ENCODE measurements at regions not wholly inside any gene's neighbourhood (a gene's known extent, or its start where the extent isn't known, plus 50 kb on each side); places are given as distances from the start of the nearest gene placed in this dataset.
"Not testable (repeated sequence)": the region's sequence is repeated elsewhere in the genome, so short reads cannot be mapped to it uniquely, and the experiment has no call there.

GRCh38 chr7:150119966-150120365, 203.2 kb upstream of the LRRC61 start:
- H3K36me3 ChIP-seq; H3K27me3 ChIP-seq; H3K9me3 ChIP-seq; H3K4me1 ChIP-seq; intact Hi-C loops (cut with DNase I); H3K4me3 ChIP-seq; DNase-seq (ENCODE audit: extremely low spot score); H3K27ac ChIP-seq (replicated peaks in 1 of 4): not testable (repeated sequence)
- 65% methylated on average over 1 of the region's 1 CpG for WGBS

GRCh38 chr7:150125831-150126230, 197.3 kb upstream of the LRRC61 start:
- H3K36me3 ChIP-seq; H3K27ac ChIP-seq (replicated peaks in 1 of 4); intact Hi-C loops (cut with DNase I); H3K4me1 ChIP-seq; H3K4me3 ChIP-seq; H3K9me3 ChIP-seq; H3K27me3 ChIP-seq: not testable (repeated sequence)
- 41% methylated on average over 8 of the region's 8 CpGs for WGBS
- DNase-seq (ENCODE audit: extremely low spot score) = peak; percentile 75

- intact Hi-C loops (cut with DNase I); H3K27ac ChIP-seq (replicated peaks in 1 of 4); H3K27me3 ChIP-seq; H3K9me3 ChIP-seq; H3K36me3 ChIP-seq; H3K4me3 ChIP-seq; DNase-seq (ENCODE audit: extremely low spot score); H3K4me1 ChIP-seq: not testable (repeated sequence)
- 80% methylated on average over 7 of the region's 7 CpGs for WGBS
These were observed 188.7 kb upstream of the LRRC61 start for GRCh38 chr7:150134451-150134850.

- H3K9me3 ChIP-seq; H3K27me3 ChIP-seq; H3K27ac ChIP-seq (replicated peaks in 1 of 4); H3K36me3 ChIP-seq; H3K4me1 ChIP-seq; intact Hi-C loops (cut with DNase I); H3K4me3 ChIP-seq; DNase-seq (ENCODE audit: extremely low spot score): not testable (repeated sequence)
- 60% methylated on average over 8 of the region's 8 CpGs for WGBS
These were observed 187.4 kb upstream of the LRRC61 start for GRCh38 chr7:150135620-150136190.

GRCh38 chr7:150139840-150140239, 183.3 kb upstream of the LRRC61 start:
- H3K27ac ChIP-seq (replicated peaks in 1 of 4); H3K4me3 ChIP-seq; H3K27me3 ChIP-seq; DNase-seq (ENCODE audit: extremely low spot score); H3K4me1 ChIP-seq; intact Hi-C loops (cut with DNase I); H3K36me3 ChIP-seq; H3K9me3 ChIP-seq: not testable (repeated sequence)
- WGBS = 55% methylated on average over 4 of the region's 5 CpGs

- DNase-seq (ENCODE audit: extremely low spot score); intact Hi-C loops (cut with DNase I); H3K9me3 ChIP-seq; H3K27me3 ChIP-seq; H3K4me3 ChIP-seq; H3K36me3 ChIP-seq; H3K4me1 ChIP-seq; H3K27ac ChIP-seq (replicated peaks in 1 of 4): not testable (repeated sequence)
- 69% methylated on average over 11 of the region's 13 CpGs for WGBS
These were observed 181.4 kb upstream of the LRRC61 start for GRCh38 chr7:150141525-150142345.

GRCh38 chr7:150146124-150146523, 177.0 kb upstream of the LRRC61 start:
- H3K27me3 ChIP-seq; H3K4me1 ChIP-seq; H3K4me3 ChIP-seq; intact Hi-C loops (cut with DNase I); DNase-seq (ENCODE audit: extremely low spot score); H3K9me3 ChIP-seq; H3K27ac ChIP-seq (replicated peaks in 1 of 4); H3K36me3 ChIP-seq: not testable (repeated sequence)
- 47% methylated on average over 3 of the region's 3 CpGs for WGBS

- DNase-seq (ENCODE audit: extremely low spot score) = not testable (repeated sequence)
These were observed 175.6 kb upstream of the LRRC61 start for GRCh38 chr7:150147524-150147923.

GRCh38 chr7:150156015-150156414, 167.1 kb upstream of the LRRC61 start:
- intact Hi-C loops (cut with DNase I); DNase-seq (ENCODE audit: extremely low spot score); H3K9me3 ChIP-seq; H3K4me3 ChIP-seq; H3K4me1 ChIP-seq; H3K27ac ChIP-seq (replicated peaks in 1 of 4); H3K27me3 ChIP-seq; H3K36me3 ChIP-seq: not testable (repeated sequence)
- WGBS = 77% methylated on average over 2 of the region's 4 CpGs

More at GRCh38 chr7:150147524-150147923, 175.6 kb upstream of the LRRC61 start:
- H3K4me1 ChIP-seq; H3K4me3 ChIP-seq; H3K27me3 ChIP-seq; intact Hi-C loops (cut with DNase I); H3K36me3 ChIP-seq; H3K9me3 ChIP-seq; H3K27ac ChIP-seq (replicated peaks in 1 of 4): not testable (repeated sequence)
- 17% methylated on average over 3 of the region's 3 CpGs for WGBS

- intact Hi-C loops (cut with DNase I) = not testable (repeated sequence)
These were observed 164.5 kb upstream of the LRRC61 start for GRCh38 chr7:150158696-150159095.

GRCh38 chr7:150169515-150169914, 153.6 kb upstream of the LRRC61 start:
- intact Hi-C loops (cut with DNase I) = not testable (repeated sequence)

More at GRCh38 chr7:150158696-150159095, 164.5 kb upstream of the LRRC61 start:
- not testable (repeated sequence) for H3K27ac ChIP-seq (replicated peaks in 1 of 4); H3K4me1 ChIP-seq; H3K4me3 ChIP-seq; DNase-seq (ENCODE audit: extremely low spot score); H3K9me3 ChIP-seq; H3K27me3 ChIP-seq; H3K36me3 ChIP-seq
- 87% methylated on average over 14 of the region's 15 CpGs for WGBS

GRCh38 chr7:150169943-150170490, 153.1 kb upstream of the LRRC61 start:
- intact Hi-C loops (cut with DNase I); H3K36me3 ChIP-seq; H3K4me1 ChIP-seq; H3K4me3 ChIP-seq; H3K27me3 ChIP-seq; H3K9me3 ChIP-seq; H3K27ac ChIP-seq (replicated peaks in 1 of 4); DNase-seq (ENCODE audit: extremely low spot score): not testable (repeated sequence)
- WGBS = 64% methylated on average over 2 of the region's 4 CpGs

More at GRCh38 chr7:150169515-150169914, 153.6 kb upstream of the LRRC61 start:
- 80% methylated on average over 1 of the region's 1 CpG for WGBS
- not testable (repeated sequence) for H3K4me3 ChIP-seq; H3K36me3 ChIP-seq; H3K27ac ChIP-seq (replicated peaks in 1 of 4); DNase-seq (ENCODE audit: extremely low spot score); H3K4me1 ChIP-seq; H3K9me3 ChIP-seq; H3K27me3 ChIP-seq

- H3K4me1 ChIP-seq; intact Hi-C loops (cut with DNase I); H3K9me3 ChIP-seq; H3K27ac ChIP-seq (replicated peaks in 1 of 4); H3K27me3 ChIP-seq; H3K4me3 ChIP-seq; H3K36me3 ChIP-seq; DNase-seq (ENCODE audit: extremely low spot score): not testable (repeated sequence)
- WGBS = 100% methylated on average over 1 of the region's 1 CpG
These were observed 139.6 kb upstream of the LRRC61 start for GRCh38 chr7:150183602-150184001.

All from esophagus muscularis mucosa (tissue), 4 donors.